ENCODE measurements at regions not wholly inside any gene's neighbourhood (a gene's known extent, or its start where the extent isn't known, plus 50 kb on each side); places are given as distances from the start of the nearest gene placed in this dataset.

DNA sequence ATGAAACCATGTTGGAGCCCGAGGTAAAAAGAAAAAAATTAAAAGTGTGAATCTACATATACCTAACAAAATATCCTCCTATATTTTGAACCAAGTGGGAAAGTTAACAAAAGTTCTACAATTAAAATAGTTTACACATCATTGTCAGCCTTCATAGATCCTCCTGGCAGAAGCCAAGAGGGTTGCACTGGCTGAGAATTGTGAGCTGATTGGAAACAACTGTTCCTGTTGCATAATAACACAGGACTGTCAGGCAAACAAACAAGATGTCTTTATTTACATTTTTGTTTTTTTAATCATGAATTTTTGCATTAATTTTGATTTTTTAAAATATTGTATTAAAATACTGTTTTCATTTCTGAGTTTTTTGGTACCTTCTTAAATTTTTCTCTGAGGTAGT is 215.2 kb upstream of the MME start:
- Mint-ChIP-seq H3K27ac (no peak overlapping the region), H3K4me3 (no peak overlapping the region), H3K9me3 (no peaks in the 10 kb centered on the region), H3K27me3 (ENCODE audit: low read depth) (no peaks in the 10 kb centered on the region), H3K36me3 (no peaks in the 10 kb centered on the region), H3K4me1 (no peaks in the 10 kb centered on the region)
- ATAC-seq (no peak), DNase-seq (ENCODE audit: low spot score) (no peak)
- ChIA-PET POLR2A (no interaction called here), CTCF (no interaction called here)
- no peak for TF ChIP-seq MYBL2 (CRISPR knock-in tag; IDR thresholded peaks at IDR 0.05)
- no peak for TF ChIP-seq CBFB (CRISPR knock-in tag; IDR thresholded peaks at IDR 0.05; ENCODE audit: low read depth)
- TF ChIP-seq, protein P1, sequence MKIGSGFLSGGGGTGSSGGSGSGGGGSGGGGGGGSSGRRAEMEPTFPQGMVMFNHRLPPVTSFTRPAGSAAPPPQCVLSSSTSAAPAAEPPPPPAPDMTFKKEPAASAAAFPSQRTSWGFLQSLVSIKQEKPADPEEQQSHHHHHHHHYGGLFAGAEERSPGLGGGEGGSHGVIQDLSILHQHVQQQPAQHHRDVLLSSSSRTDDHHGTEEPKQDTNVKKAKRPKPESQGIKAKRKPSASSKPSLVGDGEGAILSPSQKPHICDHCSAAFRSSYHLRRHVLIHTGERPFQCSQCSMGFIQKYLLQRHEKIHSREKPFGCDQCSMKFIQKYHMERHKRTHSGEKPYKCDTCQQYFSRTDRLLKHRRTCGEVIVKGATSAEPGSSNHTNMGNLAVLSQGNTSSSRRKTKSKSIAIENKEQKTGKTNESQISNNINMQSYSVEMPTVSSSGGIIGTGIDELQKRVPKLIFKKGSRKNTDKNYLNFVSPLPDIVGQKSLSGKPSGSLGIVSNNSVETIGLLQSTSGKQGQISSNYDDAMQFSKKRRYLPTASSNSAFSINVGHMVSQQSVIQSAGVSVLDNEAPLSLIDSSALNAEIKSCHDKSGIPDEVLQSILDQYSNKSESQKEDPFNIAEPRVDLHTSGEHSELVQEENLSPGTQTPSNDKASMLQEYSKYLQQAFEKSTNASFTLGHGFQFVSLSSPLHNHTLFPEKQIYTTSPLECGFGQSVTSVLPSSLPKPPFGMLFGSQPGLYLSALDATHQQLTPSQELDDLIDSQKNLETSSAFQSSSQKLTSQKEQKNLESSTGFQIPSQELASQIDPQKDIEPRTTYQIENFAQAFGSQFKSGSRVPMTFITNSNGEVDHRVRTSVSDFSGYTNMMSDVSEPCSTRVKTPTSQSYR (CRISPR knock-in tag; IDR thresholded peaks at IDR 0.05), result no peak
- no peak for TF ChIP-seq TCF7 (CRISPR knock-in tag; IDR thresholded peaks at IDR 0.05; ENCODE audit: low read depth)
- no peak for TF ChIP-seq RORB (CRISPR knock-in tag; IDR thresholded peaks at IDR 0.05)
- no peak for TF ChIP-seq IRF2 (CRISPR knock-in tag; IDR thresholded peaks at IDR 0.05; ENCODE audit: borderline replicate concordance, low read depth)
- no peak for TF ChIP-seq OVOL2 (CRISPR knock-in tag; IDR thresholded peaks at IDR 0.05; ENCODE audit: borderline replicate concordance)
- no peak for TF ChIP-seq NR1H2 (CRISPR knock-in tag; IDR thresholded peaks at IDR 0.05)
- TF ChIP-seq, protein P2, sequence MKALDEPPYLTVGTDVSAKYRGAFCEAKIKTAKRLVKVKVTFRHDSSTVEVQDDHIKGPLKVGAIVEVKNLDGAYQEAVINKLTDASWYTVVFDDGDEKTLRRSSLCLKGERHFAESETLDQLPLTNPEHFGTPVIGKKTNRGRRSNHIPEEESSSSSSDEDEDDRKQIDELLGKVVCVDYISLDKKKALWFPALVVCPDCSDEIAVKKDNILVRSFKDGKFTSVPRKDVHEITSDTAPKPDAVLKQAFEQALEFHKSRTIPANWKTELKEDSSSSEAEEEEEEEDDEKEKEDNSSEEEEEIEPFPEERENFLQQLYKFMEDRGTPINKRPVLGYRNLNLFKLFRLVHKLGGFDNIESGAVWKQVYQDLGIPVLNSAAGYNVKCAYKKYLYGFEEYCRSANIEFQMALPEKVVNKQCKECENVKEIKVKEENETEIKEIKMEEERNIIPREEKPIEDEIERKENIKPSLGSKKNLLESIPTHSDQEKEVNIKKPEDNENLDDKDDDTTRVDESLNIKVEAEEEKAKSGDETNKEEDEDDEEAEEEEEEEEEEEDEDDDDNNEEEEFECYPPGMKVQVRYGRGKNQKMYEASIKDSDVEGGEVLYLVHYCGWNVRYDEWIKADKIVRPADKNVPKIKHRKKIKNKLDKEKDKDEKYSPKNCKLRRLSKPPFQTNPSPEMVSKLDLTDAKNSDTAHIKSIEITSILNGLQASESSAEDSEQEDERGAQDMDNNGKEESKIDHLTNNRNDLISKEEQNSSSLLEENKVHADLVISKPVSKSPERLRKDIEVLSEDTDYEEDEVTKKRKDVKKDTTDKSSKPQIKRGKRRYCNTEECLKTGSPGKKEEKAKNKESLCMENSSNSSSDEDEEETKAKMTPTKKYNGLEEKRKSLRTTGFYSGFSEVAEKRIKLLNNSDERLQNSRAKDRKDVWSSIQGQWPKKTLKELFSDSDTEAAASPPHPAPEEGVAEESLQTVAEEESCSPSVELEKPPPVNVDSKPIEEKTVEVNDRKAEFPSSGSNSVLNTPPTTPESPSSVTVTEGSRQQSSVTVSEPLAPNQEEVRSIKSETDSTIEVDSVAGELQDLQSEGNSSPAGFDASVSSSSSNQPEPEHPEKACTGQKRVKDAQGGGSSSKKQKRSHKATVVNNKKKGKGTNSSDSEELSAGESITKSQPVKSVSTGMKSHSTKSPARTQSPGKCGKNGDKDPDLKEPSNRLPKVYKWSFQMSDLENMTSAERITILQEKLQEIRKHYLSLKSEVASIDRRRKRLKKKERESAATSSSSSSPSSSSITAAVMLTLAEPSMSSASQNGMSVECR (CRISPR knock-in tag; IDR thresholded peaks at IDR 0.05; ENCODE audit: borderline replicate concordance), result no peak
- no peak for TF ChIP-seq NFE2L1 (CRISPR knock-in tag; IDR thresholded peaks at IDR 0.05)
- no peak for TF ChIP-seq HMGA2 (CRISPR knock-in tag; IDR thresholded peaks at IDR 0.05)
- TF ChIP-seq, protein P3, sequence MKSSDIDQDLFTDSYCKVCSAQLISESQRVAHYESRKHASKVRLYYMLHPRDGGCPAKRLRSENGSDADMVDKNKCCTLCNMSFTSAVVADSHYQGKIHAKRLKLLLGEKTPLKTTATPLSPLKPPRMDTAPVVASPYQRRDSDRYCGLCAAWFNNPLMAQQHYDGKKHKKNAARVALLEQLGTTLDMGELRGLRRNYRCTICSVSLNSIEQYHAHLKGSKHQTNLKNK (CRISPR knock-in tag; IDR thresholded peaks at IDR 0.05), result no peak
- no peak for TF ChIP-seq ZNF138 (CRISPR knock-in tag; conservative IDR thresholded peaks at IDR 0.05)
- TF ChIP-seq, protein P4, sequence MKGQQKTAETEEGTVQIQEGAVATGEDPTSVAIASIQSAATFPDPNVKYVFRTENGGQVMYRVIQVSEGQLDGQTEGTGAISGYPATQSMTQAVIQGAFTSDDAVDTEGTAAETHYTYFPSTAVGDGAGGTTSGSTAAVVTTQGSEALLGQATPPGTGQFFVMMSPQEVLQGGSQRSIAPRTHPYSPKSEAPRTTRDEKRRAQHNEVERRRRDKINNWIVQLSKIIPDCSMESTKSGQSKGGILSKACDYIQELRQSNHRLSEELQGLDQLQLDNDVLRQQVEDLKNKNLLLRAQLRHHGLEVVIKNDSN (CRISPR knock-in tag; IDR thresholded peaks at IDR 0.05), result no peak
- TF ChIP-seq, protein P5, sequence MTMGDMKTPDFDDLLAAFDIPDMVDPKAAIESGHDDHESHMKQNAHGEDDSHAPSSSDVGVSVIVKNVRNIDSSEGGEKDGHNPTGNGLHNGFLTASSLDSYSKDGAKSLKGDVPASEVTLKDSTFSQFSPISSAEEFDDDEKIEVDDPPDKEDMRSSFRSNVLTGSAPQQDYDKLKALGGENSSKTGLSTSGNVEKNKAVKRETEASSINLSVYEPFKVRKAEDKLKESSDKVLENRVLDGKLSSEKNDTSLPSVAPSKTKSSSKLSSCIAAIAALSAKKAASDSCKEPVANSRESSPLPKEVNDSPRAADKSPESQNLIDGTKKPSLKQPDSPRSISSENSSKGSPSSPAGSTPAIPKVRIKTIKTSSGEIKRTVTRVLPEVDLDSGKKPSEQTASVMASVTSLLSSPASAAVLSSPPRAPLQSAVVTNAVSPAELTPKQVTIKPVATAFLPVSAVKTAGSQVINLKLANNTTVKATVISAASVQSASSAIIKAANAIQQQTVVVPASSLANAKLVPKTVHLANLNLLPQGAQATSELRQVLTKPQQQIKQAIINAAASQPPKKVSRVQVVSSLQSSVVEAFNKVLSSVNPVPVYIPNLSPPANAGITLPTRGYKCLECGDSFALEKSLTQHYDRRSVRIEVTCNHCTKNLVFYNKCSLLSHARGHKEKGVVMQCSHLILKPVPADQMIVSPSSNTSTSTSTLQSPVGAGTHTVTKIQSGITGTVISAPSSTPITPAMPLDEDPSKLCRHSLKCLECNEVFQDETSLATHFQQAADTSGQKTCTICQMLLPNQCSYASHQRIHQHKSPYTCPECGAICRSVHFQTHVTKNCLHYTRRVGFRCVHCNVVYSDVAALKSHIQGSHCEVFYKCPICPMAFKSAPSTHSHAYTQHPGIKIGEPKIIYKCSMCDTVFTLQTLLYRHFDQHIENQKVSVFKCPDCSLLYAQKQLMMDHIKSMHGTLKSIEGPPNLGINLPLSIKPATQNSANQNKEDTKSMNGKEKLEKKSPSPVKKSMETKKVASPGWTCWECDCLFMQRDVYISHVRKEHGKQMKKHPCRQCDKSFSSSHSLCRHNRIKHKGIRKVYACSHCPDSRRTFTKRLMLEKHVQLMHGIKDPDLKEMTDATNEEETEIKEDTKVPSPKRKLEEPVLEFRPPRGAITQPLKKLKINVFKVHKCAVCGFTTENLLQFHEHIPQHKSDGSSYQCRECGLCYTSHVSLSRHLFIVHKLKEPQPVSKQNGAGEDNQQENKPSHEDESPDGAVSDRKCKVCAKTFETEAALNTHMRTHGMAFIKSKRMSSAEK (CRISPR knock-in tag; IDR thresholded peaks at IDR 0.05; ENCODE audit: borderline replicate concordance), result no peak
- TF ChIP-seq, protein P6, sequence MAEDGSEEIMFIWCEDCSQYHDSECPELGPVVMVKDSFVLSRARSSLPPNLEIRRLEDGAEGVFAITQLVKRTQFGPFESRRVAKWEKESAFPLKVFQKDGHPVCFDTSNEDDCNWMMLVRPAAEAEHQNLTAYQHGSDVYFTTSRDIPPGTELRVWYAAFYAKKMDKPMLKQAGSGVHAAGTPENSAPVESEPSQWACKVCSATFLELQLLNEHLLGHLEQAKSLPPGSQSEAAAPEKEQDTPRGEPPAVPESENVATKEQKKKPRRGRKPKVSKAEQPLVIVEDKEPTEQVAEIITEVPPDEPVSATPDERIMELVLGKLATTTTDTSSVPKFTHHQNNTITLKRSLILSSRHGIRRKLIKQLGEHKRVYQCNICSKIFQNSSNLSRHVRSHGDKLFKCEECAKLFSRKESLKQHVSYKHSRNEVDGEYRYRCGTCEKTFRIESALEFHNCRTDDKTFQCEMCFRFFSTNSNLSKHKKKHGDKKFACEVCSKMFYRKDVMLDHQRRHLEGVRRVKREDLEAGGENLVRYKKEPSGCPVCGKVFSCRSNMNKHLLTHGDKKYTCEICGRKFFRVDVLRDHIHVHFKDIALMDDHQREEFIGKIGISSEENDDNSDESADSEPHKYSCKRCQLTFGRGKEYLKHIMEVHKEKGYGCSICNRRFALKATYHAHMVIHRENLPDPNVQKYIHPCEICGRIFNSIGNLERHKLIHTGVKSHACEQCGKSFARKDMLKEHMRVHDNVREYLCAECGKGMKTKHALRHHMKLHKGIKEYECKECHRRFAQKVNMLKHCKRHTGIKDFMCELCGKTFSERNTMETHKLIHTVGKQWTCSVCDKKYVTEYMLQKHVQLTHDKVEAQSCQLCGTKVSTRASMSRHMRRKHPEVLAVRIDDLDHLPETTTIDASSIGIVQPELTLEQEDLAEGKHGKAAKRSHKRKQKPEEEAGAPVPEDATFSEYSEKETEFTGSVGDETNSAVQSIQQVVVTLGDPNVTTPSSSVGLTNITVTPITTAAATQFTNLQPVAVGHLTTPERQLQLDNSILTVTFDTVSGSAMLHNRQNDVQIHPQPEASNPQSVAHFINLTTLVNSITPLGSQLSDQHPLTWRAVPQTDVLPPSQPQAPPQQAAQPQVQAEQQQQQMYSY (CRISPR knock-in tag; IDR thresholded peaks at IDR 0.05), result no peak

All from WTC11 (cell line).